ACC112 (cell line): ENCODE measurements at regions not wholly inside any gene's neighbourhood (a gene's known extent, or its start where the extent isn't known, plus 50 kb on each side); places are given as distances from the start of the nearest gene placed in this dataset.

Experiments
- H2AFZ ChIP-seq: fragments of 200-600 bp; sonication (generic); one replicate; pipeline ENCODE4 v1.6.0; 2017; ENCODE audit warnings: antibody characterized with exemption, low read length; ENCODE audit not compliant: unreplicated experiment
- H3K27ac ChIP-seq: fragments of 200-600 bp; sonication (generic); 2 replicates; pipeline ENCODE4 v1.5.1; 2014; ENCODE audit warnings: low read depth, mild to moderate bottlenecking, antibody characterized with exemption, low read length, moderate library complexity
- H3K27me3 ChIP-seq: fragments of 200-600 bp; sonication (generic); 2 replicates; pipeline ENCODE4 v1.6.1; 2014; ENCODE audit warnings: mild to moderate bottlenecking, antibody characterized with exemption, low read length, moderate library complexity, mixed read lengths; ENCODE audit not compliant: insufficient read depth
- H3K36me3 ChIP-seq: fragments of 200-600 bp; sonication (generic); 2 replicates; pipeline ENCODE4 v1.6.1; 2016; ENCODE audit warnings: mild to moderate bottlenecking, antibody characterized with exemption, low read length, moderate library complexity, mixed read lengths; ENCODE audit not compliant: insufficient read depth
- H3K4me1 ChIP-seq: fragments of 200-600 bp; sonication (generic); one replicate; pipeline ENCODE4 v1.6.1; 2016; ENCODE audit warnings: low read length, mixed read lengths; ENCODE audit not compliant: insufficient read depth, unreplicated experiment, control insufficient read depth
- H3K4me3 ChIP-seq: fragments of 200-600 bp; sonication (generic); 2 replicates; pipeline ENCODE4 v1.5.1; 2014; ENCODE audit warnings: mild to moderate bottlenecking, low read depth, low read length
- H3K79me2 ChIP-seq: fragments of 200-600 bp; sonication (generic); one replicate; pipeline ENCODE4 v1.6.0; 2016; ENCODE audit warnings: low read length; ENCODE audit not compliant: control insufficient read depth, unreplicated experiment, insufficient read depth

GRCh38 chr12:115456946-115457689 lies 773.1 kb upstream of the TBX3 start:
- Histone ChIP-seq H3K36me3 (no peaks in the 10 kb centered on the region), H3K79me2 (no peaks in the 10 kb centered on the region), H3K27ac (no peak overlapping the region), H3K4me1 (no peaks in the 10 kb centered on the region), H3K4me3 (no peak overlapping the region), H3K27me3 (peaks cover 6% of the 10 kb centered on the region; the same call in 1 of the 2 replicates), H2AFZ (no peak overlapping the region)

DNA sequence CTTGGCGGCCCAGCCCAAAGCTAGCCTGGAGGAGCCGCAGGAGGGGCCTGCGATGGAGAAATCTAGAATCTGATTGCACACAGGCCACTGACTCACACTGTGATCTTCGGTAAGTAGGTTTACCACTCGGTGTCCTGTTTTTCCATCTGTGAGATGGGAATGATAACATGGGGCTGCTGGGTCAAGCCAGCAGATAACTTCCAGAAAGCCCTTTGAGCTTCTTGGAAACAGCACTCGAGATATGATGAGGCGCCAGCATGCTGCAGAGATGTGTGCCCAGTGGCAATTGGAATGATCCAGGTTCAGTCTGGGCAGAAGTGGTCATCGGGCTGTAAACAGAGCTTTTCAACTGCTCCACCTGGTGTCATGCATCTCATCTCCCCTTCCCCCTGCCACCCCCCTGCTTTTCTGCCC lies 771.3 kb upstream of the TBX3 start:
- Histone ChIP-seq H3K27me3 (peaks cover 18% of the 10 kb centered on the region), H2AFZ (no peak overlapping the region), H3K79me2 (no peaks in the 10 kb centered on the region), H3K36me3 (no peaks in the 10 kb centered on the region), H3K4me3 (no peak overlapping the region), H3K27ac (no peak overlapping the region), H3K4me1 (no peaks in the 10 kb centered on the region)

DNA sequence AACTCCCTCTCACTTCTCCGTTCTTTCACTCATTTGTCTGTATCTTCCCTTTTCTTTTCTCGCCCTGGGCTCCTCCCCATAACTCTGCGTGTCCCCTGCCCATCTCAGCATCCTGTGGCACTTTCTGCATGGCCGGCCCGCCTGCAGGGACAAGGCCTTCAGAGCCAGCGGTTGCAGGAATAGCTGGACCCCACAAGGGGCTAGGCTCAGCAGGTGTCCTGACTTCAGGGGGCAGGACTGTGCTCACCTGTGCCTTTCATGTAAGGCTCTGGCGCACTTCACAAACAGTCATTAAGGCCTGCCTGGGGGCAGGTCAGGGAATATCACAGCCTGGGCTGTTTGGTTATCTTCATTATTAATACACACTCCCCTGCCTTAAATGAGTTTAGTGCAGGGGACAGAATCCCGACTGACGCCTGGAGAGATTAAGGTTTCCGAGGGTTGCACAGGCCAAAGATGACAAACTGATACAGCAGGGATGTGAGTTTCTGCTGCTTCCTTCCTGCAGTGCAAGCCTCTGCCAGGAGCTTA lies 768.8 kb upstream of the TBX3 start:
- Histone ChIP-seq H3K36me3 (no peaks in the 10 kb centered on the region), H3K79me2 (no peaks in the 10 kb centered on the region), H3K27me3 (peaks cover 18% of the 10 kb centered on the region), H3K4me3 (no peak overlapping the region), H2AFZ (no peak overlapping the region), H3K4me1 (no peaks in the 10 kb centered on the region), H3K27ac (no peak overlapping the region)

DNA sequence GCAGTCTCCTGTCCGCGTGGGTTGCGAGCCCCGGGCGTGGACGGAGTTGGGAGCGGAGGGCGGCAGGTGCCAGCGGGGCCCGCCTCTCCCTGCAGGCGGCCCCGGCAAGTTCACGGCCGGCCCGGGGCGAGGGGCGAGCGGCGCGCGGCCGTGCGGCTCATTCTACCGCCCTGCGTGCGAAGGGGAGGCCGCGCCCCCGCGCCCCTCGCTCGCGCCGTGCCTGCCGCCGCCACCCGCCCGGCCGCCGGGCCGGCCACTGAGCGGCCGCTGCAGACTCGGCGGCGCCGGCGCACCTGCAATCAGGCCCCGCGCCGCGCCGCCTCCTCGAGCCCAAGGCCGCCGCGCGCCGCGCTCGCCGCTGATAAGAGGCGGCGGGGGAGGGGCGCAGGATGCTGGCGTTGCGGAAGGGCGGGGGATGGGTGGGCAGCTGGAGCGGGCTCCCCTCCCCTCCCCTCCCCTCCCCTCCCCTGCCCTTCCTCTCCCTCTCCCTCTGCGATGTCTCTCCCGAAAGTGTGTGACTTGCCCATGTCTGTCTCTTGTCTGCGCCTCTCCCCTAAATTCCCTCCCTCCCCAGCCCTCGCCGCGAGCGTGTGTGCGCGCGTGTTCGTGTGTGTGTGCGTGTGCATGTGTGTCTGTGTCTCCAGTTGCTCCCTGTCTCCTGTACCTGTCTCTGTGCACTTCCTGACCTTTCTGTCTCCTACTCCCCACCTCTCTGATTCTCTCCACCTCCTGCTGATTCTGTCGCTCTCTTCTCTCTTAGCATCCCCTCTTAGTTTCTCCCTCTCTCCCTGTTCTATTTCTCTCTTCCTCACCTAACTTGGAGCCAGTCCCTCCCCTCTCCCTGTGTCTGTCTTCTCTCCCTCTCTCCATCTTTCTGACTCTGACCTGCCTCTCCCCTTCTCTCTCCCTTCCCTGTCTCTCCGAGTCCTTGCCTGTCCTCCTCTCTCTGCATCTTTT lies 768.1 kb upstream of the TBX3 start:
- Histone ChIP-seq H2AFZ (peak overlapping the region; percentile 38), H3K79me2 (no peaks in the 10 kb centered on the region), H3K27ac (no peak overlapping the region), H3K4me1 (no peaks in the 10 kb centered on the region), H3K4me3 (peak overlapping the region; percentile 69), H3K36me3 (no peaks in the 10 kb centered on the region), H3K27me3 (peaks cover 18% of the 10 kb centered on the region)

DNA sequence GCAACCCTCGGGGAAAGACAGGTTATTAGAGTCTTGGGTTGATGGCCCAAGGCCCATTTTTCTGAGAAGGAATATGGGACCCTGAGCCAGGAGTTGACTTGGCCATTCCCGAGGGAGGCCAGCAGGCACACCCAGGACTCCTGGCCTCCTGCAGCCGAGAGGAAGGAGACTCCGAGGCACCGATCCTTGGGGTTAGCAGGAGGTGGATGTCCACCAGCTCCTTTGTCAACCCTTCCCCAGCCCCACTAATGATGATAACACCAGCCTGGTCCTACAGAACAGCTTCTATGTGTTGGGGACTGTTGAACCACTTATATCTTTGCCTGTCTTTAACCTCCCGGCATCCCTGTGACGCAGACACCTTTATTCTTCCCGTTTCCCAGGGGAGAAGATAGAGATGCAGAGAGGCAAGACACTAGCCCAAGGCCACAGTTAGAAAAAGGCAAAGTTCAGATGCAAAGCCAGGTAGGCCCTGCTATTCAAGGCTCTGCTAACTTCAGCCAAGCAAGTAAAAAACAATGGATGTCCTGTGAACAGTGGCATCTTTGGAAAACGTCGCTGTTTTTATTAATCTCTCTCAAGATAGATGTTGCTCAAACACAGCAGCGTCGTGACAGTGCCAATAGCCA lies 767.3 kb upstream of the TBX3 start:
- H3K27ac ChIP-seq: no peak overlapping the region
- H3K27me3 ChIP-seq: peaks cover 18% of the 10 kb centered on the region
- no peaks in the 10 kb centered on the region for H3K4me1 ChIP-seq
- H2AFZ ChIP-seq: peak overlapping the region; percentile 38
- no peaks in the 10 kb centered on the region for H3K36me3 ChIP-seq
- H3K79me2 ChIP-seq: no peaks in the 10 kb centered on the region
- peak overlapping the region; percentile 69 for H3K4me3 ChIP-seq

- no peaks in the 10 kb centered on the region for H3K4me1 ChIP-seq
- H3K27ac ChIP-seq: no peak overlapping the region
- H3K36me3 ChIP-seq: no peaks in the 10 kb centered on the region
- peaks cover 18% of the 10 kb centered on the region for H3K27me3 ChIP-seq
- H2AFZ ChIP-seq: no peak overlapping the region
- H3K4me3 ChIP-seq: no peak overlapping the region
- no peaks in the 10 kb centered on the region for H3K79me2 ChIP-seq
Measured at GRCh38 chr12:115450710-115451109, 766.7 kb upstream of the TBX3 start.

DNA sequence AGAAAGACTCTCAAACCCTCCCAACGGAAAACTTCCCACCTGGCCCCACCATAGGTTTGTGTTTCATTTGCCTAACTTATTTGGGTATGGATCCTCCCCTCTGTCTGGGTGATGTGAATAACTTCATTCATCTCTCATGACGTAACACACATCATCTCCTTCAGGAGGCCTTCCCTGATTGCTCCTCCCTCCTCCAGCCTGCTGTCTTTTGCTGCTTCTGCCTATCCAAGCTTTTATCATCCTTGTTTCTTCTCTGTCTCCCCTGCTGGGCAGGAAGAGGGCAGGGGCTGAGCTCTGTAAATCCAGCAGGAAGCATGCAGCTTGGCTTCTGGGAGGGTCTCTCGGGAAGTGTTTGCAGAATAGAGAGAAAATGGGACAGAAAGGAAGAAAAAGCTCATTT lies 766.0 kb upstream of the TBX3 start:
- H2AFZ ChIP-seq: no peak overlapping the region
- no peaks in the 10 kb centered on the region for H3K36me3 ChIP-seq
- no peaks in the 10 kb centered on the region for H3K79me2 ChIP-seq
- peaks cover 18% of the 10 kb centered on the region for H3K27me3 ChIP-seq
- H3K27ac ChIP-seq: no peak overlapping the region
- H3K4me1 ChIP-seq: no peaks in the 10 kb centered on the region
- no peak overlapping the region for H3K4me3 ChIP-seq

- H2AFZ ChIP-seq: no peak overlapping the region
- H3K27me3 ChIP-seq: peaks cover 18% of the 10 kb centered on the region
- H3K4me3 ChIP-seq: no peak overlapping the region
- no peak overlapping the region for H3K27ac ChIP-seq
- no peaks in the 10 kb centered on the region for H3K79me2 ChIP-seq
- H3K4me1 ChIP-seq: no peaks in the 10 kb centered on the region
- H3K36me3 ChIP-seq: no peaks in the 10 kb centered on the region
Measured at GRCh38 chr12:115449526-115449925, 765.6 kb upstream of the TBX3 start.

DNA sequence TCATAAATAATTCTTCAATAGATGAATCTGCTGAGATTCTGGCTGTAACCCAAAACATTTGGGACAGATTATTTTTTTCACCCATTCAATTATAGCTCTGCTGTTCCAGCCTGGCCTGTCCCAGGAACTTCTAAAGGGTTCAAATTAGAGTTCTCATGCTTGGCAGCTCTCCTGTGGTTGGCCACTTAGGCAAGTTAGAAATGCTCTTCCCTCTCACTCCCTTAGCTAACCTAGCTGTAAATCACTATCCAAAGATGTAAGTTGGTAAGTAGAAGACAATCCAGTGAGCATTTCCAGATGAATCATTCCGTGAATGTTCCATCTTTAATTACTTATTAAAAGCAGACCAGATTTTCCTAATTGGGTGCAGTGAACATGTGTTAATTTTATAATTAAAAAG lies 760.4 kb upstream of the TBX3 start:
- H3K27ac ChIP-seq: no peak overlapping the region
- no peak overlapping the region for H2AFZ ChIP-seq
- no peaks in the 10 kb centered on the region for H3K27me3 ChIP-seq
- no peaks in the 10 kb centered on the region for H3K36me3 ChIP-seq
- no peak overlapping the region for H3K4me3 ChIP-seq
- peaks cover 3% of the 10 kb centered on the region for H3K4me1 ChIP-seq
- H3K79me2 ChIP-seq: no peaks in the 10 kb centered on the region

- no peaks in the 10 kb centered on the region for H3K27me3 ChIP-seq
- H3K79me2 ChIP-seq: no peaks in the 10 kb centered on the region
- no peak overlapping the region for H3K27ac ChIP-seq
- peaks cover 3% of the 10 kb centered on the region for H3K4me1 ChIP-seq
- no peaks in the 10 kb centered on the region for H3K36me3 ChIP-seq
- no peak overlapping the region for H2AFZ ChIP-seq
- no peak overlapping the region for H3K4me3 ChIP-seq
Measured at GRCh38 chr12:115443351-115443938, 759.5 kb upstream of the TBX3 start.
